Tibial nerve (tissue), 4 donors: ENCODE measurements at regions not wholly inside any gene's neighbourhood (a gene's known extent, or its start where the extent isn't known, plus 50 kb on each side); places are given as distances from the start of the nearest gene placed in this dataset.

ENCODE experiments used
- EP300 ChIP-seq, 2 donors: sonication (generic); formaldehyde crosslinking; IDR thresholded peaks; one replicate each; pipeline ENCODE4 v1.6.1; 2017; ENCODE audit warnings: antibody characterized with exemption in 2 of 2, mild to moderate bottlenecking in 1 of 2
- TF ChIP-seq, protein P1 (sequence below), 5 experiments: fragments of 200-600 bp in 3 of 5; fragments of 450-650 bp in 2 of 5; sonication (generic) in 3 of 5; IDR thresholded peaks; one replicate each; pipeline ENCODE4 v1.5.1; 2016 to 2019; ENCODE audit warnings: antibody characterized with exemption in 5 of 5, mild to moderate bottlenecking in 3 of 5, moderate library complexity in 2 of 5

DNA sequence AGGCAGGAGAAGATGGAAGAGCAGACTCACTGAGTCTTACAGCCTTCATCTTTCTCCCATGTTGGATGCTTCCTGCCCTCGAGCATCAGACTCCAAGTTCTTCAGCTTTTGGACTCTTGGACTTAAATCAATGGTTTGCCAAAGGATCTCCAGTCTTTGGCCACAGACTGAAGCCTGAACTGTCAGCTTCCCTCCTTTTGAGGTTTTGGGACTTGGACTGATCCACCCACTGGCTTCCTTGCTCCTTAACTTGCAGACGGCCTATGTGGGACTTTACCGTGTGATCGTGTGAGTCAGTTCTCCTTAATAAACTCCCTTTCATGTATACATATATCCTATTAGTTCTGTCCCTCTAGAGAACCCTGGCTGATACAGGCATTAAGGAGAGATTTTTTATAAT lies 62.4 kb upstream of the TNIK start:
- TF ChIP-seq EP300 (IDR thresholded peaks at IDR 0.05): no peak
- TF ChIP-seq, protein P1, sequence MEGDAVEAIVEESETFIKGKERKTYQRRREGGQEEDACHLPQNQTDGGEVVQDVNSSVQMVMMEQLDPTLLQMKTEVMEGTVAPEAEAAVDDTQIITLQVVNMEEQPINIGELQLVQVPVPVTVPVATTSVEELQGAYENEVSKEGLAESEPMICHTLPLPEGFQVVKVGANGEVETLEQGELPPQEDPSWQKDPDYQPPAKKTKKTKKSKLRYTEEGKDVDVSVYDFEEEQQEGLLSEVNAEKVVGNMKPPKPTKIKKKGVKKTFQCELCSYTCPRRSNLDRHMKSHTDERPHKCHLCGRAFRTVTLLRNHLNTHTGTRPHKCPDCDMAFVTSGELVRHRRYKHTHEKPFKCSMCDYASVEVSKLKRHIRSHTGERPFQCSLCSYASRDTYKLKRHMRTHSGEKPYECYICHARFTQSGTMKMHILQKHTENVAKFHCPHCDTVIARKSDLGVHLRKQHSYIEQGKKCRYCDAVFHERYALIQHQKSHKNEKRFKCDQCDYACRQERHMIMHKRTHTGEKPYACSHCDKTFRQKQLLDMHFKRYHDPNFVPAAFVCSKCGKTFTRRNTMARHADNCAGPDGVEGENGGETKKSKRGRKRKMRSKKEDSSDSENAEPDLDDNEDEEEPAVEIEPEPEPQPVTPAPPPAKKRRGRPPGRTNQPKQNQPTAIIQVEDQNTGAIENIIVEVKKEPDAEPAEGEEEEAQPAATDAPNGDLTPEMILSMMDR (IDR thresholded peaks at IDR 0.05): no peak
